Gastroesophageal sphincter (tissue), 4 donors: ENCODE measurements at regions not wholly inside any gene's neighbourhood (a gene's known extent, or its start where the extent isn't known, plus 50 kb on each side); places are given as distances from the start of the nearest gene placed in this dataset.

Experiments used
- ATAC-seq: fragments of 150-250 bp; one replicate; pipeline ENCODE4 v1.9.1; 2016; ENCODE audit warnings: mild to moderate bottlenecking, moderate library complexity
- H3K27ac ChIP-seq, 4 donors: fragments of 200-600 bp; sonication (generic) in 3 of 4; 1 replicate in 3 of 4; 2 replicates in 1 of 4; pipeline ENCODE4 v1.5.1; 2016 to 2019
- H3K27me3 ChIP-seq: fragments of 200-600 bp; sonication (generic); one replicate; pipeline ENCODE4 v1.5.1; 2019
- H3K36me3 ChIP-seq, 2 donors: fragments of 200-600 bp; sonication (generic); one replicate each; pipeline ENCODE4 v1.5.1; 2019; ENCODE audit warnings: control low read depth in 1 of 2
- H3K4me1 ChIP-seq, 3 donors: fragments of 200-600 bp; sonication (generic); 1 replicate in 2 of 3; 2 replicates in 1 of 3; pipeline ENCODE4 v1.5.1; 2016 to 2019; ENCODE audit warnings: control low read depth in 2 of 3
- H3K4me3 ChIP-seq, 2 donors: fragments of 200-600 bp; sonication (generic); one replicate each; pipeline ENCODE4 v1.5.1; 2019; ENCODE audit warnings: mild to moderate bottlenecking in 1 of 2, moderate library complexity in 1 of 2
- H3K9me3 ChIP-seq, 3 donors: fragments of 200-600 bp; sonication (generic); one replicate each; pipeline ENCODE4 v1.5.1; 2017 to 2019; ENCODE audit warnings: control low read depth in 2 of 3
- EP300 ChIP-seq: sonication (generic); formaldehyde crosslinking; IDR thresholded peaks from one replicate; pipeline ENCODE4 v1.6.1; 2017; ENCODE audit warnings: antibody characterized with exemption, mild to moderate bottlenecking
- POLR2A ChIP-seq, 2 donors: fragments of 450-650 bp; IDR thresholded peaks; one replicate each; pipeline ENCODE4 v1.6.1; 2017; ENCODE audit warnings: antibody characterized with exemption in 2 of 2, mild to moderate bottlenecking in 2 of 2, moderate library complexity in 1 of 2
- POLR2AphosphoS5 ChIP-seq: sonication (generic); formaldehyde crosslinking; IDR thresholded peaks from one replicate; pipeline ENCODE4 v1.6.1; 2017; ENCODE audit warnings: antibody characterized with exemption
- WGBS, 2 donors: methylation state at CpG; one replicate each; pipeline ENCODE4 v1.1.5; 2018; ENCODE audit warnings: low coverage in 1 of 2; 5-methylcytosine and 5-hydroxymethylcytosine counted together
- TF ChIP-seq, protein P1 (sequence below), 4 experiments: fragments of 200-600 bp in 2 of 4; fragments of 450-650 bp in 2 of 4; sonication (generic) in 1 of 4; IDR thresholded peaks; one replicate each; pipeline ENCODE4 v1.5.1; 2017 to 2019; ENCODE audit warnings: antibody characterized with exemption in 4 of 4, mild to moderate bottlenecking in 2 of 4, moderate library complexity in 2 of 4

DNA sequence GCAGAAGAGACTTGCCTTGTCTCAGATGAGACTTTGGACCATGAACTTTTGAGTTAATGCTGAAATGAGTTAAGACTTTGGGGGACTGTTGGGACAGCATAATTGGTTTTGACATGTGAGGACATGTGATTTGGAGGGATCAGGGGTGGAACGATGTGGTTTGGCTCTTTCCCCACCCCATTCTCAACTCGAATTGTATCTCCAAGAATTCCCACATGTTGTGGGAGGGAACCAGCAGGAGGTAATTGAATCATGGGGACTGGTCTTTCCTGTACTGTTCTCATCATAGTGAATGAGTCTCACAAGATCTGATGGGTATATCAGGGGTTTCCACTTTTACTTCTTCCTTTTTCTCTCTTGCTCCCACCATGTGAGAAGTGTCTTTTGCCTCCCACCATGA is 229.7 kb upstream of the KCND2 start:
- 60 to 63% methylated on average over 2 of the region's 2 CpGs for WGBS, 2 donors
- Histone ChIP-seq H3K4me1 (no peaks in the 10 kb centered on the region), H3K36me3 (no peaks in the 10 kb centered on the region), H3K4me3 (no peak overlapping the region), H3K9me3 (peaks cover 0 to 7% (median 0%) of the 10 kb centered on the region in 3 donors), H3K27ac (no peak overlapping the region), H3K27me3 (no peaks in the 10 kb centered on the region)
- TF ChIP-seq EP300: no peak
- TF ChIP-seq, protein P1, sequence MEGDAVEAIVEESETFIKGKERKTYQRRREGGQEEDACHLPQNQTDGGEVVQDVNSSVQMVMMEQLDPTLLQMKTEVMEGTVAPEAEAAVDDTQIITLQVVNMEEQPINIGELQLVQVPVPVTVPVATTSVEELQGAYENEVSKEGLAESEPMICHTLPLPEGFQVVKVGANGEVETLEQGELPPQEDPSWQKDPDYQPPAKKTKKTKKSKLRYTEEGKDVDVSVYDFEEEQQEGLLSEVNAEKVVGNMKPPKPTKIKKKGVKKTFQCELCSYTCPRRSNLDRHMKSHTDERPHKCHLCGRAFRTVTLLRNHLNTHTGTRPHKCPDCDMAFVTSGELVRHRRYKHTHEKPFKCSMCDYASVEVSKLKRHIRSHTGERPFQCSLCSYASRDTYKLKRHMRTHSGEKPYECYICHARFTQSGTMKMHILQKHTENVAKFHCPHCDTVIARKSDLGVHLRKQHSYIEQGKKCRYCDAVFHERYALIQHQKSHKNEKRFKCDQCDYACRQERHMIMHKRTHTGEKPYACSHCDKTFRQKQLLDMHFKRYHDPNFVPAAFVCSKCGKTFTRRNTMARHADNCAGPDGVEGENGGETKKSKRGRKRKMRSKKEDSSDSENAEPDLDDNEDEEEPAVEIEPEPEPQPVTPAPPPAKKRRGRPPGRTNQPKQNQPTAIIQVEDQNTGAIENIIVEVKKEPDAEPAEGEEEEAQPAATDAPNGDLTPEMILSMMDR (IDR thresholded peaks at IDR 0.05): no peak
- ATAC-seq: no peak

DNA sequence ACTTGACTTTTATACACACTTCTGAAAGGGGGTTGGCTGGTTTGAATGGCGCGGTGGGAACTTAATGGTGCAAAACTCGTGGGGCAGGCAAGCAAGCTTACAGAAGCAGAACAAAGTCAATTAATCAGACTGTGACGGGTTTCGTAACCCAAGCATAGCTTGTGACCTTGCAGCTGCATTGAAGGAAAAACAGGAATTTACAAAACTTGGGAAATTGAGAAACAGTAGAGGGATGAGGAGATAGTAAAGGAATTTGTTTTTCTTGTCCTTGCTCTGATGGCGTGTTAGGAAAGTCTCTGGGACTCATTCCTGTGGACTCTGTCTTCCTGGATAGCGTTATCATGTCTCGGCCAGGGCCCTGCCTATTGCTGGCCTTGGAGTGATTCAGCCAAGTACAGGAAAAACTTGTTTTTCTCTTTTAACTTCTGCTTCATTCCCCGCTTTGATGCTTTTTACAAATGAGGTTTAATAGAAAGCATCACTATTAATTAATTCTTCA is 220.0 kb upstream of the KCND2 start:
- peak; percentile 92 for ATAC-seq
- no peaks in the 10 kb centered on the region for H3K4me1 ChIP-seq
- H3K4me3 ChIP-seq: no peak overlapping the region
- 49 to 54% methylated on average over 9 of the region's 9 CpGs for WGBS, 2 donors
- H3K36me3 ChIP-seq: no peaks in the 10 kb centered on the region
- no peaks in the 10 kb centered on the region for H3K9me3 ChIP-seq
- TF ChIP-seq POLR2A (IDR thresholded peaks at IDR 0.05) (no peak), POLR2AphosphoS5 (peak; percentile 59)
- no peaks in the 10 kb centered on the region for H3K27me3 ChIP-seq
- H3K27ac ChIP-seq: peak overlapping the region in 3 of 4 donors; percentile 55 to 73 (median 64)

DNA sequence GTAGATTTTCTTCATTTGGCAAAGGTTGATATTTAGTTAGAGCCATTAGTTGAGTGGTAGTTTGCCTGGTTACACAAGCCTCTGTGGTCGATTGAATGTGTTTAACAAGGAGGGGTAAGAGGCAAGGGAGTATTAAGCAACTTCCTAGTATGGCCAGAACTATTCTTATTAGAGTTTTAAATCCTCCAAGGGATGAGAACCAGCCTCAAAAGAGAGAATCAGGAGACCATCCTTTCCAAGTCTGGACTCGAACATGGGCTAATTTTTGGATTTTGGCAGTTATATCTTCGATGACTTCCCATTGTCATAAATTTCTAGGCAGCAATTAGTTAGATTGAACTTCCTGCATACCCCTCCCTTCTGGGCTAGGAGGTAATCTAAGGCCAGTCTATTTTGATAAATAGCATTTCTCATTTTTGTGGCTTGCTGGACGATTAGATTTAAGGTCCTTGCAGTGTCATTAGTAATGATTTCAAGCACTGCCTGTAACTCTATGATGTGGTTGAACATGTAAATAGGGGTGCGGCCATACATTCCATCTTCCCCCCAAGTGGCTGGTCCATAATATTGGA is 219.5 kb upstream of the KCND2 start:
- TF ChIP-seq POLR2AphosphoS5 (no peak), POLR2A (IDR thresholded peaks at IDR 0.05) (no peak), EP300 (no peak)
- TF ChIP-seq, protein P1 (IDR thresholded peaks at IDR 0.05): no peak
- no peaks in the 10 kb centered on the region for H3K27me3 ChIP-seq
- no peaks in the 10 kb centered on the region for H3K9me3 ChIP-seq
- H3K27ac ChIP-seq: peak overlapping the region; percentile 36 to 73 (median 60)
- ATAC-seq: peak; percentile 84
- no peak overlapping the region for H3K4me3 ChIP-seq
- 39 to 64% methylated on average over 5 of the region's 5 CpGs for WGBS, 2 donors
- H3K36me3 ChIP-seq: no peaks in the 10 kb centered on the region
- no peaks in the 10 kb centered on the region for H3K4me1 ChIP-seq

DNA sequence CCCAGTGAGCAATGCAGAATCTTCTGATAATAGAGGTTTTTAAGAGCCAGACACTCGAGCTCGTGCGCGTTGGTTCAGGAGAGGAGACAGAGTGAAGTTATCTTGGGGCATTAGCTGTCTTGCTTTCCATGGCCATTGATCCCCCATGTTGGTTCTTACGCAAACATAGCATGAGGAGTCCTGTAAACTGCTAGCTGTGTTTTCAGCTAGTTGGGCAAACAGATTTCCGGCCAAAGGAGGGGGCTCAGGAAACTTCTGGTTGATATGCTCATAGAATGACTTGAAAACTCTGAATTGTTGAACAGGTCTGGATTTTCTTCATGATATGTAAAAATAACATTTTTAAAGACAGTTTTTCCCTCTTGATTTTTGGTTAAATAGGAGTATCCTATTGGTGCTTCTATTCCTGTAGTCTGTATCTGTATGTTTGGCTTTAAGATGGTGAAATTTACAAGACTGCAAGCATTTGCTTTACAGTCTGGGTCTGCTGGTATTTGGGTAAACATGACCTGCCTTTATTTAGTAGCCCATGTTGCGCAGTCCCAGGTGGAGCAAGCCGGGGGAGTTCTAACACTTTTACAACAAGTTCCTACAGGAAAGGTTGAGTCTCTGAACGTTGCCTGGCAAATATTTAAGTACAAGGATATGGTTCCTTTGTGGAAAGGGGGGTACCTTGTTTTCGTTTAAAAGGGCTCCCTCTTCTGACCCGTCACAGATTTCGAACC is 218.4 kb upstream of the KCND2 start:
- WGBS, 2 donors: 87 to 98% methylated on average over 8 to 12 of the region's 12 CpGs
- no peak for ATAC-seq
- H3K4me1 ChIP-seq: no peaks in the 10 kb centered on the region
- no peaks in the 10 kb centered on the region for H3K27me3 ChIP-seq
- peak overlapping the region; percentile 36 to 73 (median 60) for H3K27ac ChIP-seq
- no peaks in the 10 kb centered on the region for H3K36me3 ChIP-seq
- TF ChIP-seq POLR2A (IDR thresholded peaks at IDR 0.05): no peak
- TF ChIP-seq, protein P1 (IDR thresholded peaks at IDR 0.05): no peak
- TF ChIP-seq POLR2AphosphoS5: no peak
- TF ChIP-seq EP300: no peak
- no peak overlapping the region for H3K4me3 ChIP-seq
- no peaks in the 10 kb centered on the region for H3K9me3 ChIP-seq

DNA sequence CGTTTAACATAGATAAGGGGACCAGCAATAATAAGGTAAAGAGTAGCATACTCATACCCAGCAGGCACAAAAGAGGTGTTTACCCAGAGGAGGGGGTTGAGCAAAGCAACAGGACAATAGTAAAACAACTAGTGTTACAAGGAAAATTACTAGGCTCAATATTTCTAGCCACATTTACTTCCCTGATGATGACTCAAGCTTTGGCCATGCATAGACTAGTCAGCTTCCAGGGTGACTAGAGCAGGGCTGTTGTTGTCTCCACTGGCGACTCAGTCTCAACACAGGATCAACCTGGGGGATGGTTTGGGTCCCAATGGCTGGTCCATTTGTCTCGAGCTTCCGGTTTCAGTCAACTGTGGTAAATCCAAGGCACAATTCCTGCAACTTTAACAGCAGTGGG is 217.7 kb upstream of the KCND2 start:
- Histone ChIP-seq H3K27ac (peak overlapping the region in 1 of 4 donors; percentile 73), H3K27me3 (no peaks in the 10 kb centered on the region), H3K9me3 (no peaks in the 10 kb centered on the region), H3K4me1 (no peaks in the 10 kb centered on the region), H3K36me3 (no peaks in the 10 kb centered on the region), H3K4me3 (no peak overlapping the region)
- WGBS, 2 donors: 70 to 96% methylated on average over 3 of the region's 4 CpGs
- no peak for ATAC-seq
- no peak for TF ChIP-seq POLR2A (IDR thresholded peaks at IDR 0.05)
- TF ChIP-seq, protein P1 (IDR thresholded peaks at IDR 0.05): no peak
- TF ChIP-seq EP300: no peak
- TF ChIP-seq POLR2AphosphoS5: no peak
